LNCAP (cell line): ENCODE measurements at regions not wholly inside any gene's neighbourhood (a gene's known extent, or its start where the extent isn't known, plus 50 kb on each side); places are given as distances from the start of the nearest gene placed in this dataset.

ENCODE experiments used
- TF ChIP-seq, protein P1 (sequence below): fragments of 450-650 bp; IDR thresholded peaks from 2 replicates; pipeline ENCODE4 v1.5.1; 2017; ENCODE audit warnings: mild to moderate bottlenecking

- TF ChIP-seq, protein P1, sequence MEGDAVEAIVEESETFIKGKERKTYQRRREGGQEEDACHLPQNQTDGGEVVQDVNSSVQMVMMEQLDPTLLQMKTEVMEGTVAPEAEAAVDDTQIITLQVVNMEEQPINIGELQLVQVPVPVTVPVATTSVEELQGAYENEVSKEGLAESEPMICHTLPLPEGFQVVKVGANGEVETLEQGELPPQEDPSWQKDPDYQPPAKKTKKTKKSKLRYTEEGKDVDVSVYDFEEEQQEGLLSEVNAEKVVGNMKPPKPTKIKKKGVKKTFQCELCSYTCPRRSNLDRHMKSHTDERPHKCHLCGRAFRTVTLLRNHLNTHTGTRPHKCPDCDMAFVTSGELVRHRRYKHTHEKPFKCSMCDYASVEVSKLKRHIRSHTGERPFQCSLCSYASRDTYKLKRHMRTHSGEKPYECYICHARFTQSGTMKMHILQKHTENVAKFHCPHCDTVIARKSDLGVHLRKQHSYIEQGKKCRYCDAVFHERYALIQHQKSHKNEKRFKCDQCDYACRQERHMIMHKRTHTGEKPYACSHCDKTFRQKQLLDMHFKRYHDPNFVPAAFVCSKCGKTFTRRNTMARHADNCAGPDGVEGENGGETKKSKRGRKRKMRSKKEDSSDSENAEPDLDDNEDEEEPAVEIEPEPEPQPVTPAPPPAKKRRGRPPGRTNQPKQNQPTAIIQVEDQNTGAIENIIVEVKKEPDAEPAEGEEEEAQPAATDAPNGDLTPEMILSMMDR, result no peak
These were observed 2112.9 kb downstream of the NCAM2 start for GRCh38 chr21:23111070-23111600.

DNA sequence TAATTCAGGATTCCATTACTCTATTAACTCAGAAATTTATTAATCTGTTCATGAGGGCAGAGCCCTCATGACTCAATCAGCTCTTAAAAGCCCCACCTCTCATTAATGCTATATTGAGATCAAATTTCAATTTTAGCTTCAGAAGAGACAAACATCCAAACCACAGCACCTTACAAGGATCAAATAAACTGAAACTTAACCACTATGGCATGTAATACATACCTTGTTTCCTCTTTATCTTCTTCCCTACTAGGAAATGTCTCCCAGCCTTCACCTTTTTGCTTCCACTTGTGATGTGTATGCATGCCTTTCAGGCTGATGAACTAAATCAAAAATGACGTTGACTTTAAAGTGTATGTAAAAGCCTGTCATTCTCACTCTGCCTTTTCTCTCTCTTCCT, 2121.3 kb downstream of the NCAM2 start:
- TF ChIP-seq, protein P1, result no peak

DNA sequence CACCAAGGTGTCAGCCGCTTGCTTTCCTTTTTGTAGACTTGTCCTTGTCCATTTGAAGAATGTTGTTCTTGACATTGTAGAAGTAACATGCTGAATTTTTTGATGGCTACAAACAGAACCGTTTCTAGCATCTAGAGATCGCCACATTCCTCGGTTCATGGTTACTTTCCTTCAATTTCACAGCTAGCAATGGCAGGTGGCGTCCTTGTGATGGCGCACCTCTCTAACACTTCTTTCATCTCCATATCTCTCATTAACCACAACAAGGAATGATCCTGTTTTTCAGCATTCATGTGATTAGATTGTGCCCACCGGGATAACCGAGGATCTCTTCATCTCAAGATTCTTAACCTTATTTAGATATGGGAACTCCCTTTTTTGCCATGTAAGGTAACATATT, 2129.8 kb downstream of the NCAM2 start:
- TF ChIP-seq, protein P1, result no peak

DNA sequence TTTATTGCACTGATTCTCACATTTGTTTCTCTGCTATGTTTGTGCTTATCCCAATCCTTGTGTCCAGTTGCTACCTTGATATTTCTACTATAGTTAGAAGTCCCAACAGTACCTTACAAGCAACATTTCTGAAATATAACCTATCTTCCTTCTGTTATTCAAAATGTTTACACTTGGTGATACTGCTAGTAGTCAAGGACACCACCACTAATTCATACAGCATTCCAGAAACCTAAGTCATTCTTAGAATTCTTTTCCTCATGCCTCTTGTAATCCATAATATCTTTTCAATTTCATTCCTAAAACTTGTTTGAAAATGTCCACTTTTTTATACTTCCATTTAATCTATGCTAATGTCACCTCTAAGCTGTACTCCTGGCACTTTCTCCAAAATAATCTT, 2132.1 kb downstream of the NCAM2 start:
- TF ChIP-seq, protein P1, result no peak

DNA sequence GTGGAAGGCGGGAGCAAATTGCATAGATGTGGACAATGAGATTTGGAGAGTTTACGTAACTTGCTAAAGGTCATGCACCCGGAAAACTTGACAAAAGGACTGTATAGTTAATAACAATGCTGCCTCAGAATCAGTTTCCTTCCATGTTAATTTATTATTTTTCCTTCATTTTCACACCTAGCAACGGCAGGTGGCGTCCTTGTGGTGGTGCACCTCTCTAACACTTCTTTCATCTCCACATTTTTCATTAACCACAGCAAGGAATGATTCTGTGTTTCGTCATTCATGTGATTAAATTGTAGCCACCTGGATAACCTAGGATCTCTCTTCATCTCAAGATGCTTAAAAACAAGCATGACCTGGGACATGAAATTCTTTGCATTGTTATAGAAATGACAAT, 2133.0 kb downstream of the NCAM2 start:
- TF ChIP-seq, protein P1, result peak; percentile 53

DNA sequence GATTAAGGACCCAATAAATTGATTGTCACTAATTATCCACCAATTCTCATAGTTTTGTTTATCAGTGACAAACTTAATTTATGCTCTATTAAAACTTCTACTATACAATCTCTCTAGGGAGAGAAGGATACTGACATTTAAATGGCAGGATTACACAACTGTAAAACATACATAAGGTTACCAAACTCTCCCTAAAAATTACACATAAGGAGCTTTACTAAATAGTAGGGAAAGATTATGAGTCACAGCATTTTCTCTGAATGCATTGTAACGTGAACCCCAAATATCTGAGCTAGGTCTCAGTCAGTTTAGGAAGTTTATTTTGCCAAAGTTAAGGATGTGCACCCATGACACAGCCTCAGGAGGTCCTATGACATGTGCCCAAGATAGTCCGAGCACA, 2140.6 kb downstream of the NCAM2 start:
- TF ChIP-seq, protein P1, result no peak

DNA sequence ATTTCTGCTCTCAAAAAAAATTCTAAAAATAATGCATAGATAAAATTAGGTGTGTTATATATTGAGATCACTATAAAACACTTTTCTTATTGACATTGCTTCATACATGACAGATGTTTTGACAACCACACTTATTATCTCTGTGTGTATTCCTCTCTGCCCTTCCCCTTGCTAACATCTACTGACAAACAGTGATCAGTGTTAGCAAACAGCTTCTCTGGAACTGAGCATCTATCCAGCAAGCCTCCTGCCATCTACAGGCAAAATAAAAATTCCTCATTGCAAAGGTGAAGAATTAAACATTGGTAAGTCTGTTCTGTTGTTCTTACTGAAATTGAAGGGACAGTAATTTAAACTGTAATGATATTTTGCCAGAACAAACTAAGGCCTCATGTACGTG, 2153.9 kb downstream of the NCAM2 start:
- TF ChIP-seq, protein P1, result peak; percentile 54

DNA sequence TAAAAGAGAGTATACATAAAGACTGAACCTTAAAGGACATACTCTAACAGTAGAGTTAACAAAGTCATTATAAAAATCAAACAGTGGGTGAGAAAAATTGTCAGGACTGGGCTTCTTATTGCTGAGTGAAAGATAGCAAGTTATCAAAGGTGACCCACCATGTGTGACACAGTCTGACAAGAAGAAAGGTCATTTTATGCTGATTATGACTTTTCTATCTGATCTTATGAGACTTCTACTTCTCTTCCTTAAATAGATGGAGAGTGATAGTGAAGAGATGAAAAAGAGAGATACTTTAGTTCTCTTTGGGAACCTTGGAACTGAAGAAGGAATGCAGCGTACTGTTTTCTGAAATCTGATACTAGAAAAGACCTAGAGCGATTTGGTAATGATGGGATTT, 2157.1 kb downstream of the NCAM2 start:
- TF ChIP-seq, protein P1, result no peak
